ENCODE measurements at regions not wholly inside any gene's neighbourhood (a gene's known extent, or its start where the extent isn't known, plus 50 kb on each side); places are given as distances from the start of the nearest gene placed in this dataset.

- no peaks in the 10 kb centered on the region for H3K9me3 ChIP-seq
- intact Hi-C loops (cut with DNase I) = no loop called here
- no peak overlapping the region for H3K4me3 ChIP-seq
- no peak for DNase-seq (ENCODE audit: low spot score)
- H3K36me3 ChIP-seq = no peaks in the 10 kb centered on the region
- H3K4me1 ChIP-seq (replicated peaks) = no peaks in the 10 kb centered on the region
- H3K27me3 ChIP-seq (replicated peaks; ENCODE audit: insufficient read depth) = no peaks in the 10 kb centered on the region
- TF ChIP-seq POLR2AphosphoS5 (IDR thresholded peaks at IDR 0.05) (no peak), POLR2A (IDR thresholded peaks at IDR 0.05) (no peak), CTCF (IDR thresholded peaks at IDR 0.05) (no peak)
- WGBS = 90% methylated on average over 1 of the region's 1 CpG
- H3K27ac ChIP-seq = no peak overlapping the region
These were observed 305.0 kb downstream of the INSC start for GRCh38 chr11:15419696-15420095.

DNA sequence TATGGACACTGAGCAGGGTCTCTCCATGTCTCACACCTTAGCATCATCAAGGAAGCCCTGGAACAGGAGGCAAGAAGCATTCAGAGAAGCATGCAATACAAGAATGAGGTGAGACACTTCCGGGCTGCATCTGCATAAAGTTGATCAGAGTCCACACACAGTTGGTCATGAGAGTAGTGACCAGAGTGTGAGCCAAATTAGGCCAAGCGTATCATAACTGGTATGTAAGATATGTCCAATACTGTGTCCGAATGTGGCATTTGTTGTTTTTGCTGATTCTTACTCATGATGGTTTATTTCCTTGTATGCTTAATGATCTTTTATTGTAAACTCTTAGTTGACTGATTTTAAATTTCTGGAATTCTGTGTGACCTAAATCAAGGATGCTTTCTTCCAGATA, 315.7 kb downstream of the INSC start:
- no peak for DNase-seq (ENCODE audit: low spot score)
- Histone ChIP-seq H3K27ac (no peak overlapping the region), H3K4me3 (no peak overlapping the region), H3K4me1 (replicated peaks) (no peaks in the 10 kb centered on the region), H3K27me3 (replicated peaks; ENCODE audit: insufficient read depth) (no peaks in the 10 kb centered on the region), H3K9me3 (no peaks in the 10 kb centered on the region), H3K36me3 (no peaks in the 10 kb centered on the region)
- TF ChIP-seq CTCF (IDR thresholded peaks at IDR 0.05) (no peak), POLR2AphosphoS5 (IDR thresholded peaks at IDR 0.05) (no peak), POLR2A (IDR thresholded peaks at IDR 0.05) (no peak)
- 92% methylated on average over 3 of the region's 3 CpGs for WGBS
- intact Hi-C loops (cut with DNase I) = no loop called here

DNA sequence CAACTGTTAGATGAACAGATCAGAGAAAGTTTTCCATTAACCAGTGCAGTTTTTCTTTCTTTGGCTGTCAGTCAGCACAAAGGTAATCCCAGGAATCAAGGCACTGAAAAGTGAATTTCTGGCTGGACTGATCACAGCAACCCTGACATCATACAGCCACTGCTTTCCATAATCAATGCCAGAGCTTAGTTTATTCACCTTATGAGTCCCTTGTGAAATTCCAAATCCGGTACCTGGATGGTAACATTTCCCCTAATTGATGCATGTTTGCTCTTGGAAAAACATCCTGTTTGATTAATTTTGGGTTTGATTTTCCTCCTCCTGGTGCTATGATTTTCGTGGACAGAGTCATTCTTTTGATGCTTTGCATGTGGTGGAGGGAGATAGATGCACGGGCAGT, 319.8 kb downstream of the INSC start:
- WGBS = 20% methylated on average over 3 of the region's 3 CpGs
- intact Hi-C loops (cut with DNase I) = no loop called here
- Histone ChIP-seq H3K27me3 (replicated peaks; ENCODE audit: insufficient read depth) (no peaks in the 10 kb centered on the region), H3K4me3 (no peak overlapping the region), H3K9me3 (no peaks in the 10 kb centered on the region), H3K4me1 (replicated peaks) (no peaks in the 10 kb centered on the region), H3K36me3 (no peaks in the 10 kb centered on the region), H3K27ac (no peak overlapping the region)
- TF ChIP-seq CTCF (IDR thresholded peaks at IDR 0.05) (no peak), POLR2AphosphoS5 (IDR thresholded peaks at IDR 0.05) (no peak), POLR2A (IDR thresholded peaks at IDR 0.05) (no peak)
- no peak for DNase-seq (ENCODE audit: low spot score)

DNA sequence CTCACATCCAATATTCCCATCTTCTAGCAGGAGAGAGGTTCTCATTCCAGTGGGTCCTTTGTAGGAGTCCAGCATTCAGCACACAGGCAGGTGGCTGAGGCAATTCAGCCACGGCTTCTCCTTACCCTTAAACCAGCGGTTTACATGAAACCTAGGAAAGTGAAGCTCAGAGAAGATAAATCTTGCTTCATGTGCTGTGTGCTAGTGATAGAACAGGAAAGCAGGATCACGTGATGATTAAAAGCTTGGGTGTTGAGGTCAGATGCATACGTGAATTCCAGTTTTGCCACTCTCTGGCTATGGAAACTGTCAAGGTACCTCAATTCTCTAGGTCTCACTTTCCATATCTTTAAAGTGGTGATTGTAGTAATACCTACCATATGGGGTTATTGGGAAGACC, 331.6 kb downstream of the INSC start:
- no peaks in the 10 kb centered on the region for H3K4me1 ChIP-seq (replicated peaks)
- DNase-seq (ENCODE audit: low spot score) = no peak
- WGBS = 90% methylated on average over 4 of the region's 4 CpGs
- no peaks in the 10 kb centered on the region for H3K27me3 ChIP-seq (replicated peaks; ENCODE audit: insufficient read depth)
- H3K9me3 ChIP-seq = no peaks in the 10 kb centered on the region
- H3K4me3 ChIP-seq = no peak overlapping the region
- H3K27ac ChIP-seq = no peak overlapping the region
- no peaks in the 10 kb centered on the region for H3K36me3 ChIP-seq
- no peak for TF ChIP-seq POLR2A (IDR thresholded peaks at IDR 0.05)
- no peak for TF ChIP-seq CTCF (IDR thresholded peaks at IDR 0.05)
- no peak for TF ChIP-seq POLR2AphosphoS5 (IDR thresholded peaks at IDR 0.05)
- intact Hi-C loops (cut with DNase I) = no loop called here

- H3K27ac ChIP-seq = no peak overlapping the region
- H3K4me1 ChIP-seq (replicated peaks) = no peaks in the 10 kb centered on the region
- no peak for DNase-seq (ENCODE audit: low spot score)
- TF ChIP-seq CTCF (IDR thresholded peaks at IDR 0.05) (no peak), POLR2A (IDR thresholded peaks at IDR 0.05) (no peak), POLR2AphosphoS5 (IDR thresholded peaks at IDR 0.05) (no peak)
- WGBS = 91% methylated on average over 3 of the region's 3 CpGs
- no peaks in the 10 kb centered on the region for H3K27me3 ChIP-seq (replicated peaks; ENCODE audit: insufficient read depth)
- no peaks in the 10 kb centered on the region for H3K36me3 ChIP-seq
- H3K9me3 ChIP-seq = no peaks in the 10 kb centered on the region
- H3K4me3 ChIP-seq = no peak overlapping the region
- intact Hi-C loops (cut with DNase I) = no loop called here
These were observed 332.2 kb downstream of the INSC start for GRCh38 chr11:15446929-15447328.
